ENCODE measurements at regions not wholly inside any gene's neighbourhood (a gene's known extent, or its start where the extent isn't known, plus 50 kb on each side); places are given as distances from the start of the nearest gene placed in this dataset.

DNA sequence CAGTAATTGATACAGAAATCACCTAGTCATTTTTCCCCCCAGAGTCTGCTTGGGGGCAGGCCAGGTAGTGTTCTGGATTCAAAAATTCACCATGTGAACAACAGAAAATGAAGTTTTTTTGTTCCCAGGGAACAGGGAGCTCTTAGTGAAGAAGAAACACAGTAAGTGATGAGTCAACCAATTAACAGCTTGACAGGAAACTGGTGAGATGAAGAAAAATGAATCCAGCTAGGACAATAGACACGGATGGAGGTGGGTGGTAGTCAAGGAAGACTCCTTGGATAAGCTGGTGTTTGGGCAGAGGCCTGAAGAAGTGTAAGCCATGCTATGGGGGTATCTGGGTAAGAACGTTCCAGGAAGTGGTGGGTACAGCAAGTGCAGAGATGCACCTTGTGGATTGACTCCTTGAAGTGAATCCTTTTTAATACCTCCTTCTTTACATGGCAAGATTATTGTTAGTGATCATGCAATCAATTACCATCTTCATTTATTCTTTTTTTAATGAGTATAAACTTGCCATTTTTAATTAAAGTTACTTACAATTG, 339.9 kb upstream of the RGMA start:
- no peaks in the 10 kb centered on the region for H3K9me3 ChIP-seq (ENCODE audit: control insufficient read depth in 3 of 3, low read length in 3 of 3)
- no peaks in the 10 kb centered on the region for H3K36me3 ChIP-seq (ENCODE audit: control insufficient read depth in 3 of 3, insufficient read depth in 3 of 3, low read length in 3 of 3)
- no peak overlapping the region for H3K27ac ChIP-seq (ENCODE audit: low read depth, low read length)
- H3K9ac ChIP-seq (ENCODE audit: low read depth in 1 of 3, low read length in 3 of 3), result no peak overlapping the region
- no peaks in the 10 kb centered on the region for H3K27me3 ChIP-seq (ENCODE audit: control insufficient read depth in 3 of 3, insufficient read depth in 3 of 3, low read length in 3 of 3)
- peaks cover 2 to 6% (median 4%) of the 10 kb centered on the region in 3 donors for H3K4me1 ChIP-seq (ENCODE audit: control insufficient read depth in 3 of 3, insufficient read depth in 3 of 3, low read length in 3 of 3)
- H3K4me3 ChIP-seq (ENCODE audit: low read length in 3 of 3), result no peak overlapping the region

GRCh38 chr15:93428150-93428549, 339.1 kb upstream of the RGMA start:
- Histone ChIP-seq H3K27me3 (ENCODE audit: control insufficient read depth in 3 of 3, insufficient read depth in 3 of 3, low read length in 3 of 3) (no peaks in the 10 kb centered on the region), H3K9ac (ENCODE audit: low read depth in 1 of 3, low read length in 3 of 3) (no peak overlapping the region), H3K27ac (ENCODE audit: low read depth, low read length) (no peak overlapping the region), H3K36me3 (ENCODE audit: control insufficient read depth in 3 of 3, insufficient read depth in 3 of 3, low read length in 3 of 3) (no peaks in the 10 kb centered on the region), H3K9me3 (ENCODE audit: control insufficient read depth in 3 of 3, low read length in 3 of 3) (no peaks in the 10 kb centered on the region), H3K4me3 (ENCODE audit: low read length in 3 of 3) (peak overlapping the region in 1 of 3 donors; percentile 8), H3K4me1 (ENCODE audit: control insufficient read depth in 3 of 3, insufficient read depth in 3 of 3, low read length in 3 of 3) (peaks cover 2 to 6% (median 4%) of the 10 kb centered on the region in 3 donors)

DNA sequence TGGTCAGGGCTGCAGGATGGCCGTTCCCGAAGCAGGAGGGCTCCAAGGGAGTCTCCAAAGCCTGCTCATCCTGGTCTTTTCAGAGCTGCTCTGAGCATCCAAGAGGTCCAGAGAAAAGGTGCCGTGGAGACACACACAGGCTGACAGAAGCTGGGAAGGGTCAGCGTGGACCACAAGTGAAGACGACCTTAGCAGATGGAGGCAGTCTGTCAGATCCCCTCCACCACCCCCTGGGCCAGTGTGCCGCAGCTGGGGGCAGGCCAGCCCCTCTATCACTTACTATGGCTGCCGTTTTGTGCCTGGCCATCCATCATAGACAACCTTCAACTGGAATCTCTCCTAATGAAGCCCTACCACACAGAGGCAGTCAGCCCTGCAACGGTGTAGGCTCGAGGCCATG, 335.1 kb upstream of the RGMA start:
- Histone ChIP-seq H3K9me3 (ENCODE audit: control insufficient read depth in 3 of 3, low read length in 3 of 3) (no peaks in the 10 kb centered on the region), H3K9ac (ENCODE audit: low read depth in 1 of 3, low read length in 3 of 3) (no peak overlapping the region), H3K36me3 (ENCODE audit: control insufficient read depth in 3 of 3, insufficient read depth in 3 of 3, low read length in 3 of 3) (peaks cover 0 to 2% (median 0%) of the 10 kb centered on the region in 3 donors), H3K27ac (ENCODE audit: low read depth, low read length) (no peak overlapping the region), H3K4me3 (ENCODE audit: low read length in 3 of 3) (no peak overlapping the region), H3K27me3 (ENCODE audit: control insufficient read depth in 3 of 3, insufficient read depth in 3 of 3, low read length in 3 of 3) (no peaks in the 10 kb centered on the region), H3K4me1 (ENCODE audit: control insufficient read depth in 3 of 3, insufficient read depth in 3 of 3, low read length in 3 of 3) (peaks cover 2 to 6% (median 4%) of the 10 kb centered on the region in 3 donors)

GRCh38 chr15:93422476-93422875, 333.5 kb upstream of the RGMA start:
- H3K9me3 ChIP-seq (ENCODE audit: control insufficient read depth in 3 of 3, low read length in 3 of 3), result no peaks in the 10 kb centered on the region
- H3K36me3 ChIP-seq (ENCODE audit: control insufficient read depth in 3 of 3, insufficient read depth in 3 of 3, low read length in 3 of 3), result peaks cover 0 to 2% (median 0%) of the 10 kb centered on the region in 3 donors
- no peak overlapping the region for H3K9ac ChIP-seq (ENCODE audit: low read depth in 1 of 3, low read length in 3 of 3)
- H3K4me1 ChIP-seq (ENCODE audit: control insufficient read depth in 3 of 3, insufficient read depth in 3 of 3, low read length in 3 of 3), result peaks cover 0 to 2% (median 0%) of the 10 kb centered on the region in 3 donors
- no peak overlapping the region for H3K27ac ChIP-seq (ENCODE audit: low read depth, low read length)
- no peak overlapping the region for H3K4me3 ChIP-seq (ENCODE audit: low read length in 3 of 3)
- no peaks in the 10 kb centered on the region for H3K27me3 ChIP-seq (ENCODE audit: control insufficient read depth in 3 of 3, insufficient read depth in 3 of 3, low read length in 3 of 3)

DNA sequence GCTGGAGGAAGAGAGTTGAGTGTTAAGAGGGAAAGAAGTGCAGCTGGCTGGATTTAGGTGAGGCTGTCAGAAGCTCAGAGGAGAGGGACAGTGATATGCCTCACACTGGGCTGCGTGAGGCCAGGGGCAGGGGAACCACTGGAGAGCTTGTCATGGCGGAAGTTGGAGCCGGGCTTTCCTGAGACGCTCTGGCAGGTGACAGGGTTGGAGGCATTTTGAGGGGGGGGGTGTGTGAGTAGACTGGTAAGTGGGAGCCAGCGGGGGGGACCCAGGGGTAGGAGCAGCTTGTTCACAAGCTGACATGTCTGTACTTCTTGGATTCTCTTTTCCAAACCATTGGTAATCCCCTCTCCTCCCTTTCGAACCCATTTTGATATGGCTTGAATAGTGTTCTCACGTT, 331.5 kb upstream of the RGMA start:
- H3K27ac ChIP-seq (ENCODE audit: low read depth, low read length), result no peak overlapping the region
- no peak overlapping the region for H3K4me3 ChIP-seq (ENCODE audit: low read length in 3 of 3)
- no peaks in the 10 kb centered on the region for H3K27me3 ChIP-seq (ENCODE audit: control insufficient read depth in 3 of 3, insufficient read depth in 3 of 3, low read length in 3 of 3)
- H3K36me3 ChIP-seq (ENCODE audit: control insufficient read depth in 3 of 3, insufficient read depth in 3 of 3, low read length in 3 of 3), result peaks cover 0 to 2% (median 0%) of the 10 kb centered on the region in 3 donors
- peaks cover 0 to 2% (median 0%) of the 10 kb centered on the region in 3 donors for H3K4me1 ChIP-seq (ENCODE audit: control insufficient read depth in 3 of 3, insufficient read depth in 3 of 3, low read length in 3 of 3)
- no peaks in the 10 kb centered on the region for H3K9me3 ChIP-seq (ENCODE audit: control insufficient read depth in 3 of 3, low read length in 3 of 3)
- no peak overlapping the region for H3K9ac ChIP-seq (ENCODE audit: low read depth in 1 of 3, low read length in 3 of 3)

- Histone ChIP-seq H3K27ac (ENCODE audit: low read depth, low read length) (no peak overlapping the region), H3K36me3 (ENCODE audit: control insufficient read depth in 3 of 3, insufficient read depth in 3 of 3, low read length in 3 of 3) (peaks cover 0 to 2% (median 0%) of the 10 kb centered on the region in 3 donors), H3K4me3 (ENCODE audit: low read length in 3 of 3) (no peak overlapping the region), H3K9ac (ENCODE audit: low read depth in 1 of 3, low read length in 3 of 3) (no peak overlapping the region), H3K27me3 (ENCODE audit: control insufficient read depth in 3 of 3, insufficient read depth in 3 of 3, low read length in 3 of 3) (no peaks in the 10 kb centered on the region), H3K9me3 (ENCODE audit: control insufficient read depth in 3 of 3, low read length in 3 of 3) (no peaks in the 10 kb centered on the region), H3K4me1 (ENCODE audit: control insufficient read depth in 3 of 3, insufficient read depth in 3 of 3, low read length in 3 of 3) (peaks cover 0 to 2% (median 0%) of the 10 kb centered on the region in 3 donors)
These were observed 331.0 kb upstream of the RGMA start for GRCh38 chr15:93420050-93420452.

- Histone ChIP-seq H3K36me3 (ENCODE audit: control insufficient read depth in 3 of 3, insufficient read depth in 3 of 3, low read length in 3 of 3) (peaks cover 0 to 2% (median 0%) of the 10 kb centered on the region in 3 donors), H3K27ac (ENCODE audit: low read depth, low read length) (peak overlapping the region; percentile 23), H3K27me3 (ENCODE audit: control insufficient read depth in 3 of 3, insufficient read depth in 3 of 3, low read length in 3 of 3) (no peaks in the 10 kb centered on the region), H3K9ac (ENCODE audit: low read depth in 1 of 3, low read length in 3 of 3) (no peak overlapping the region), H3K9me3 (ENCODE audit: control insufficient read depth in 3 of 3, low read length in 3 of 3) (no peaks in the 10 kb centered on the region), H3K4me1 (ENCODE audit: control insufficient read depth in 3 of 3, insufficient read depth in 3 of 3, low read length in 3 of 3) (peaks cover 0 to 2% (median 0%) of the 10 kb centered on the region in 3 donors), H3K4me3 (ENCODE audit: low read length in 3 of 3) (no peak overlapping the region)
These were observed 329.6 kb upstream of the RGMA start for GRCh38 chr15:93418566-93418965.

GRCh38 chr15:93417631-93418030, 328.6 kb upstream of the RGMA start:
- no peak overlapping the region for H3K9ac ChIP-seq (ENCODE audit: low read depth in 1 of 3, low read length in 3 of 3)
- H3K36me3 ChIP-seq (ENCODE audit: control insufficient read depth in 3 of 3, insufficient read depth in 3 of 3, low read length in 3 of 3), result peaks cover 0 to 2% (median 0%) of the 10 kb centered on the region in 3 donors
- no peaks in the 10 kb centered on the region for H3K27me3 ChIP-seq (ENCODE audit: control insufficient read depth in 3 of 3, insufficient read depth in 3 of 3, low read length in 3 of 3)
- no peak overlapping the region for H3K4me3 ChIP-seq (ENCODE audit: low read length in 3 of 3)
- peaks cover 0 to 2% (median 0%) of the 10 kb centered on the region in 3 donors for H3K4me1 ChIP-seq (ENCODE audit: control insufficient read depth in 3 of 3, insufficient read depth in 3 of 3, low read length in 3 of 3)
- no peaks in the 10 kb centered on the region for H3K9me3 ChIP-seq (ENCODE audit: control insufficient read depth in 3 of 3, low read length in 3 of 3)
- no peak overlapping the region for H3K27ac ChIP-seq (ENCODE audit: low read depth, low read length)

DNA sequence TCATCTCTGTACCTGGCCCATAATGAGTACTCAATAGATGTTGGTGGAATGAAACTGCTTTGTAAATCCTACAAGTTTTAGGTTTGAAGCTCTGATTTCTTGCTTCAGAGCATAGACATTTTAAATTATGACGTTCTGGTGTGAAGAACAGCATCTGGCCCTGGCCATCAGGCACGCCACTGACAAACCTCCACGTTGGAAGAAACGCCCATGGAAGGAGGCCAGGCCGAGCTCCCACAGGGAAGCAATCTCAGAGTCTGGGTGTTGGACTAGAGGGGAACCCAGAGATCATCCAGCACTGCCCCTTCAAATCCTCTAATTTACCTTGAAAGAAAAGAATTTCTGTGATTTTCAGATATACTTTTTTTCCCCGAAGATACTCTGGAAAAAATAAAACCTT, 328.1 kb upstream of the RGMA start:
- no peaks in the 10 kb centered on the region for H3K27me3 ChIP-seq (ENCODE audit: control insufficient read depth in 3 of 3, insufficient read depth in 3 of 3, low read length in 3 of 3)
- no peak overlapping the region for H3K27ac ChIP-seq (ENCODE audit: low read depth, low read length)
- peaks cover 0 to 2% (median 0%) of the 10 kb centered on the region in 3 donors for H3K4me1 ChIP-seq (ENCODE audit: control insufficient read depth in 3 of 3, insufficient read depth in 3 of 3, low read length in 3 of 3)
- no peak overlapping the region for H3K9ac ChIP-seq (ENCODE audit: low read depth in 1 of 3, low read length in 3 of 3)
- peaks cover 0 to 2% (median 0%) of the 10 kb centered on the region in 3 donors for H3K36me3 ChIP-seq (ENCODE audit: control insufficient read depth in 3 of 3, insufficient read depth in 3 of 3, low read length in 3 of 3)
- no peak overlapping the region for H3K4me3 ChIP-seq (ENCODE audit: low read length in 3 of 3)
- no peaks in the 10 kb centered on the region for H3K9me3 ChIP-seq (ENCODE audit: control insufficient read depth in 3 of 3, low read length in 3 of 3)

DNA sequence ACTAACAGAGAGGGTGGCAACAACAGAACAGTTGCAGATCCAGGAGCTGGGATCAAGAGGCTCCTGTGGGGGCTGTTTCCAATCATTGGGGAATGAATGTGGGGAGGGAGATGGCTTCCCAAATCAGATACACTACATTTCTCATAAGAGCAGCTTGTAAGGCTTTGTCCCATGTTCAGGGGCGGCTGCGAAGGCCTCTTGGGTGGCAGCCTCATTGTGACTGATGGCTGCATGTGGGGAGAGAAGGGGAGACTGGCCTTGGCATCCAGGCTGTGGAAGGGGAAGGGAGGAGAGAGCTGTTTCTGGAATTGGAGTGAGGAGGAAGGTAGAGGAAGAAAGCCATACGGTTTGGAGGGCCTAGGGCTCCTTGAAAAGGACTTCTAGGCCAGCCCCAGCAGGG, 326.6 kb upstream of the RGMA start:
- no peak overlapping the region for H3K9ac ChIP-seq (ENCODE audit: low read depth in 1 of 3, low read length in 3 of 3)
- H3K27ac ChIP-seq (ENCODE audit: low read depth, low read length), result no peak overlapping the region
- peaks cover 0 to 2% (median 0%) of the 10 kb centered on the region in 3 donors for H3K4me1 ChIP-seq (ENCODE audit: control insufficient read depth in 3 of 3, insufficient read depth in 3 of 3, low read length in 3 of 3)
- H3K36me3 ChIP-seq (ENCODE audit: control insufficient read depth in 3 of 3, insufficient read depth in 3 of 3, low read length in 3 of 3), result no peaks in the 10 kb centered on the region
- H3K9me3 ChIP-seq (ENCODE audit: control insufficient read depth in 3 of 3, low read length in 3 of 3), result no peaks in the 10 kb centered on the region
- H3K27me3 ChIP-seq (ENCODE audit: control insufficient read depth in 3 of 3, insufficient read depth in 3 of 3, low read length in 3 of 3), result no peaks in the 10 kb centered on the region
- H3K4me3 ChIP-seq (ENCODE audit: low read length in 3 of 3), result no peak overlapping the region

Data from skeletal muscle tissue (tissue), 3 donors.